ENCODE measurements at regions not wholly inside any gene's neighbourhood (a gene's known extent, or its start where the extent isn't known, plus 50 kb on each side); places are given as distances from the start of the nearest gene placed in this dataset.
"Not testable (repeated sequence)": the region's sequence is repeated elsewhere in the genome, so short reads cannot be mapped to it uniquely, and the experiment has no call there.

DNA sequence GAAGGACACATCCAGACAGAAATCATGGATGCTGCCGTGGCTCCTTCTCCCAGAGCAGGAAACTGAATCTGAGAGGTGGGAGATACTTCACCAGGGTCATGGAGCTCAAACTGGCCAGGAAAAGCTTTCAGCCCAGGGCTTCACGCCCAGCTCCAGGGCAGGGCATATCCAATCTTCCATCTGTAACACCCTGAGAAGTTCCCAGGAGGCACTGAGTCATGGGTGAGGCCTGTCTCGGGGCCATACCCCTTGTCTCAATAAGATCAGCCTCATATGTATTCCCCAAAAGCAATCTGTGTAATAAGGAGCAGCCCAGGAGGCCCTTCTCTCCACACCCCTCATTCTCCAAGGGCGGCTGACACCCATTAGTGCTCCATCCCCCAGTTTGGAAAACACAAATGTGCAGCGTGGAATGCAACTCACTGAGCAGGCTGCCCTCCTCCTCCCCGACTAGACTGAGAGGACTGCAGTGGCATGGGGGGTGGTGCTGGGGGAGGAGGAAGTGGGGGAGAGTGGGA lies 439.3 kb upstream of the SULF2 start:
- no peak overlapping the region for H3K4me3 ChIP-seq (ENCODE audit: low read length in 2 of 2)
- ATAC-seq (ENCODE audit: low FRiP score): no peak

DNA sequence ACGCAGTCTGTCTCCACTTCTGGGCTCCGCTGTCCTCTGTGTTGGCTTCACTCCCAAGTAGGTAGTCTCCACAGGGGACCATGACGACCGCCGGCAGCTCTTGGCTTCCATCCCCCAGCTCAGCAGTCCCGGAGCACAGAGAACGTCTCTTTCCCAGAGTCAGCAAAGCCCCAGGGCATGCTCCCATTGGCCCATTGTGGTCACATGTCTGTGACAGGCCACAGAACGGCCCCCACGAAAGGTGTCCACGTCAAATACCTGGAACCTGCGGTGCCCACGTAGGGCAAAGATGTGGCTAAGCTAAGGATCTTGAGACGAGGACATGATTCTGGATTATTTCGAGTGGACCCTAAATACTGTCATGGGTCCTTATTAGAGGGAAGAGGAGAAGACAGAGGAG lies 438.4 kb upstream of the SULF2 start:
- Histone ChIP-seq H3K36me3 (ENCODE audit: control insufficient read depth in 1 of 2, insufficient read depth in 2 of 2, low read length in 1 of 2) (no peaks in the 10 kb centered on the region), H3K4me3 (ENCODE audit: low read length in 2 of 2) (no peak overlapping the region), H3K9me3 (ENCODE audit: control insufficient read depth, low read length) (no peaks in the 10 kb centered on the region), H3K27ac (ENCODE audit: low read depth in 1 of 2, low read length in 2 of 2) (no peak overlapping the region), H3K27me3 (ENCODE audit: control insufficient read depth in 1 of 2, insufficient read depth in 2 of 2, low read length in 1 of 2) (no peaks in the 10 kb centered on the region), H3K4me1 (ENCODE audit: control insufficient read depth in 1 of 2, insufficient read depth in 2 of 2, low read length in 2 of 2) (no peaks in the 10 kb centered on the region)
- intact Hi-C loops (cut with DNase I): no loop called here
- WGBS, 2 donors: 71 to 77% methylated on average over 14 of the region's 14 CpGs
- ATAC-seq (ENCODE audit: low FRiP score) (no peak), DNase-seq (no peak)

More for the DNA sequence above, 439.3 kb upstream of the SULF2 start:
- Histone ChIP-seq H3K36me3 (ENCODE audit: control insufficient read depth in 1 of 2, insufficient read depth in 2 of 2, low read length in 1 of 2) (no peaks in the 10 kb centered on the region), H3K9me3 (ENCODE audit: control insufficient read depth, low read length) (no peaks in the 10 kb centered on the region), H3K27me3 (ENCODE audit: control insufficient read depth in 1 of 2, insufficient read depth in 2 of 2, low read length in 1 of 2) (no peaks in the 10 kb centered on the region), H3K4me1 (ENCODE audit: control insufficient read depth in 1 of 2, insufficient read depth in 2 of 2, low read length in 2 of 2) (no peaks in the 10 kb centered on the region), H3K27ac (ENCODE audit: low read depth in 1 of 2, low read length in 2 of 2) (no peak overlapping the region)
- no peak for DNase-seq
- WGBS, 2 donors: 72 to 76% methylated on average over 6 of the region's 6 CpGs
- intact Hi-C loops (cut with DNase I): no loop called here

DNA sequence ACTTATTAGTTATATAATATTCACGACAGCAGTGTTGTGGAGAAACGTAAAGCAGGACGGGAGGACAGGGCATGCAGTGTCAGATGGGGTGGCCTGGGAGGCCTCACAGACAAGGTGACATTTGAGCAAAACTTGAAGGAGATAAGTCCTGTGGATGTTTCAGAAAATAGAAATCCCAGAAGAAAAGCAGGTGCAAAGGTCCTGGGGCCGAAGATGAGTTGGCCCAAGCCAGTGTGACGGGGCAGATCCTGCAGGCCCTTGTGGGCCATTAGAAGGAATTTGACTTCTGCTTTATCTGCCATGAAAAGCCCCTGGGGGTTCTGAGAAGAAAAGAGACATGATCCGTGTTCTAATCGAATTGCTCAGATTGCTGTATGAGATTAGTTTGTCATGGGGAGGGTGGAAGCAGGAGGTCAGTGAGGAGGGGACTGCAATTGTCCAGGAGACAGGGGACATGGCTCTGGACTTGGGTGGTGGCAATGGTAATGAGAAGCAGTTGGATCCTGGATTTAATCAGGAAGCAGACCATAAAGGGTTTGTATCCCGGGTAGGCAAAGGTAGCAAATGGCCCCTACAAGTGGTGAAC lies 437.4 kb upstream of the SULF2 start:
- ATAC-seq (ENCODE audit: low FRiP score): no peak
- H3K36me3 ChIP-seq (ENCODE audit: control insufficient read depth in 1 of 2, insufficient read depth in 2 of 2, low read length in 1 of 2): no peaks in the 10 kb centered on the region
- H3K9me3 ChIP-seq (ENCODE audit: control insufficient read depth, low read length): no peaks in the 10 kb centered on the region
- no peaks in the 10 kb centered on the region for H3K4me1 ChIP-seq (ENCODE audit: control insufficient read depth in 1 of 2, insufficient read depth in 2 of 2, low read length in 2 of 2)
- intact Hi-C loops (cut with DNase I): no loop called here
- WGBS, 2 donors: 93 to 94% methylated on average over 8 of the region's 8 CpGs
- H3K27ac ChIP-seq (ENCODE audit: low read depth in 1 of 2, low read length in 2 of 2): no peak overlapping the region
- no peaks in the 10 kb centered on the region for H3K27me3 ChIP-seq (ENCODE audit: control insufficient read depth in 1 of 2, insufficient read depth in 2 of 2, low read length in 1 of 2)
- DNase-seq: no peak
- no peak overlapping the region for H3K4me3 ChIP-seq (ENCODE audit: low read length in 2 of 2)

DNA sequence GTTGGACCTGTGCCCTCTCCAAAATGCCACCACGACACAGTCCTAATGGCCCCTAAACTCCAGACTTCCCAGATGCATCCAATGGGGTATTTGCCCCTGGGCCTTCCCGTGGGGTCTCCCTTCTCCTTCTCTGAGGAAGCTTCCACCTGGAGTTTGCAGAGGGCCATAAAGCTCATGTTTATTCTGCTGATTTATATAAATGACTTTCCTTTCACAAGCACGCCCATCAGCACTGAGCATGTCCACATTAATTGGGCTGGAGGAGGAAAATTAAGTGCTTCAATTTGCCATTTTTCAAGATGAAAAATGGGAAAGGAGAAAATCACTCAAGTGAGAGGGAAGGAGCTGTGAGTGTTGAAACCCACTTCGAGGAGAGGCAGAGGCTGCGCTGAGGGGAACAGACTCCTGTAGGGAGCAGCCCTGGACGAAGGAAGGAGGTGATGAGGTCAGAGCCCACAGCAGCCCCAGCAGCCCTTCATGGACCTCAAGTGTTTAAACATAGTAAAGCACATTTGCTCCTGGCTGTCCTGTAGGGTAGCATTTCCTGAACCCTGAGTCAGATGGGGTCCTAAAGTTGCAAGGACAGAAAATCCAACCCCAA lies 434.9 kb upstream of the SULF2 start:
- H3K36me3 ChIP-seq (ENCODE audit: control insufficient read depth in 1 of 2, insufficient read depth in 2 of 2, low read length in 1 of 2): no peaks in the 10 kb centered on the region
- no peak overlapping the region for H3K27ac ChIP-seq (ENCODE audit: low read depth in 1 of 2, low read length in 2 of 2)
- H3K4me3 ChIP-seq (ENCODE audit: low read length in 2 of 2): no peak overlapping the region
- no peaks in the 10 kb centered on the region for H3K27me3 ChIP-seq (ENCODE audit: control insufficient read depth in 1 of 2, insufficient read depth in 2 of 2, low read length in 1 of 2)
- ATAC-seq (ENCODE audit: low FRiP score) (no peak), DNase-seq (no peak)
- WGBS, 2 donors: 78 to 79% methylated on average over 6 of the region's 6 CpGs
- no peaks in the 10 kb centered on the region for H3K9me3 ChIP-seq (ENCODE audit: control insufficient read depth, low read length)
- H3K4me1 ChIP-seq (ENCODE audit: control insufficient read depth in 1 of 2, insufficient read depth in 2 of 2, low read length in 2 of 2): no peaks in the 10 kb centered on the region
- intact Hi-C loops (cut with DNase I): no loop called here

DNA sequence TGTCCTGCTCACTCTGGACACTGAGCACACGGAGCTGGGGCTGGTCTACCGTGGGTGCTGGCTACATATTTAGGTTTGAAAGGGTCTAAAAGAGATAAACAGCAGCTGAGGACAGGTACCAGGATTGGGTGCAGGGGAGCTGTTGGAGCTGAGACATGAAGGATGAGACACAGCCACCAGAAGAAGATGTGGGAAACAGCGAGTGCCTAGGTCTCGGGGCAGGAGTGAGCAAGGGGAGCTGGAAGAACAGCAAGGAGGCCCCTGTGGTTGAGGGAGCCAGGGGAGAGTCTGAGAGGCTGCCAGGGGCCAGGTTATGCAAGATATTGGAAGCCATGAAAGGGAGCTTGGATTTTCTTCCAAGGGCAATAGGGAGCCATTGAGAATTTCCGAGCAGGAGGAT lies 434.0 kb upstream of the SULF2 start:
- Histone ChIP-seq H3K27ac (ENCODE audit: low read depth in 1 of 2, low read length in 2 of 2) (no peak overlapping the region), H3K36me3 (ENCODE audit: control insufficient read depth in 1 of 2, insufficient read depth in 2 of 2, low read length in 1 of 2) (no peaks in the 10 kb centered on the region), H3K27me3 (ENCODE audit: control insufficient read depth in 1 of 2, insufficient read depth in 2 of 2, low read length in 1 of 2) (no peaks in the 10 kb centered on the region), H3K4me3 (ENCODE audit: low read length in 2 of 2) (no peak overlapping the region), H3K4me1 (ENCODE audit: control insufficient read depth in 1 of 2, insufficient read depth in 2 of 2, low read length in 2 of 2) (no peaks in the 10 kb centered on the region), H3K9me3 (ENCODE audit: control insufficient read depth, low read length) (no peaks in the 10 kb centered on the region)
- no peak for DNase-seq
- no peak for ATAC-seq (ENCODE audit: low FRiP score)
- 86 to 89% methylated on average over 5 of the region's 5 CpGs for WGBS, 2 donors
- intact Hi-C loops (cut with DNase I): no loop called here

DNA sequence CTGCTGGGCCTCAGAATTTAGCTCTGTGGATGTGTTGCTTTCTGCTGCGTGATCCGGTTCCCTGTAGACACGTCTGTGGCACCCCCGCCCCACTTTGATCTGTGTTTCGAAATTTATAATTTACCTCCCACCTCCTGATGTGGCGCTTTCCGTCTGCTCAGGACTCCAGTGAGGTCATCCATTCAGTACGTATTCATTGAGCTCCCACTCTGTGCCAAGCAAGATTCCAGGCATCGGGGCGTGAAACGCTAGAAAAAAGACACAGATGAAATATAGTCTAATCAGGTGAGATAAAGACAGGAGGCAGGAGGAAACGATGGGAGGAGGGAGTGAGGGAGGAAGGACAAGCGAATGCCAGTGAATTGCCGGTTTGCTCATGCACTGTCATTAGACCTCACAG lies 431.9 kb upstream of the SULF2 start:
- Histone ChIP-seq H3K27me3 (ENCODE audit: control insufficient read depth in 1 of 2, insufficient read depth in 2 of 2, low read length in 1 of 2) (no peaks in the 10 kb centered on the region), H3K27ac (ENCODE audit: low read depth in 1 of 2, low read length in 2 of 2) (no peak overlapping the region), H3K36me3 (ENCODE audit: control insufficient read depth in 1 of 2, insufficient read depth in 2 of 2, low read length in 1 of 2) (no peaks in the 10 kb centered on the region), H3K9me3 (ENCODE audit: control insufficient read depth, low read length) (no peaks in the 10 kb centered on the region), H3K4me3 (ENCODE audit: low read length in 2 of 2) (no peak overlapping the region), H3K4me1 (ENCODE audit: control insufficient read depth in 1 of 2, insufficient read depth in 2 of 2, low read length in 2 of 2) (no peaks in the 10 kb centered on the region)
- DNase-seq (no peak), ATAC-seq (ENCODE audit: low FRiP score) (no peak)
- 77 to 78% methylated on average over 14 of the region's 14 CpGs for WGBS, 2 donors
- intact Hi-C loops (cut with DNase I): no loop called here

DNA sequence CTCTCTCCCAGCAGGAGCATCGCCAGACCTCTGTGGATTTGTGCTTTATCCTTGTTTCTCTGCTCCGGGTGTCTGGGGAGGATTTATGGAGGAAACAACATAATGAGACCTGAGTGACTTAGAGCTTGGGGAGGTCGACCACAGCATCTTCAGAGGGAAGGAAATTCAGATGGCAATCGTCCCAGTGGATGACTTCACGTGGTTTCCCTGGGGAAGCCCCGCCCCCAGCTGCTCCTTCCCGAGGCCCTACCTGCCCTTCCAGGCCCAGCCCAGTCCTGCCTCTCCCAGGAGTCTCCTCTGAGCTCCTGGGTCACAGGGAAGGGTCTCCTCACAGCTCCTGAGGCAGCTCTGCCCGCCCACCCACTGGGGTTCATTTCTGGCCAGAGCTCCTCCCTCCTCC lies 430.3 kb upstream of the SULF2 start:
- intact Hi-C loops (cut with DNase I): no loop called here
- Histone ChIP-seq H3K4me1 (ENCODE audit: control insufficient read depth in 1 of 2, insufficient read depth in 2 of 2, low read length in 2 of 2) (no peaks in the 10 kb centered on the region), H3K9me3 (ENCODE audit: control insufficient read depth, low read length) (no peaks in the 10 kb centered on the region), H3K27ac (ENCODE audit: low read depth in 1 of 2, low read length in 2 of 2) (no peak overlapping the region), H3K4me3 (ENCODE audit: low read length in 2 of 2) (no peak overlapping the region), H3K27me3 (ENCODE audit: control insufficient read depth in 1 of 2, insufficient read depth in 2 of 2, low read length in 1 of 2) (no peaks in the 10 kb centered on the region), H3K36me3 (ENCODE audit: control insufficient read depth in 1 of 2, insufficient read depth in 2 of 2, low read length in 1 of 2) (no peaks in the 10 kb centered on the region)
- WGBS, 2 donors: 38 to 44% methylated on average over 8 of the region's 8 CpGs
- DNase-seq (no peak), ATAC-seq (ENCODE audit: low FRiP score) (no peak)

- no peaks in the 10 kb centered on the region for H3K27me3 ChIP-seq (ENCODE audit: control insufficient read depth in 1 of 2, insufficient read depth in 2 of 2, low read length in 1 of 2)
- no peak for ATAC-seq (ENCODE audit: low FRiP score)
Observed at GRCh38 chr20:48214601-48215000, 429.3 kb upstream of the SULF2 start.

GRCh38 chr20:48213635-48214034 lies 428.4 kb upstream of the SULF2 start:
- ATAC-seq (ENCODE audit: low FRiP score); H3K27ac ChIP-seq (ENCODE audit: low read depth in 1 of 2, low read length in 2 of 2); H3K4me3 ChIP-seq (ENCODE audit: low read length in 2 of 2); H3K4me1 ChIP-seq (ENCODE audit: control insufficient read depth in 1 of 2, insufficient read depth in 2 of 2, low read length in 2 of 2); H3K36me3 ChIP-seq (ENCODE audit: control insufficient read depth in 1 of 2, insufficient read depth in 2 of 2, low read length in 1 of 2); intact Hi-C loops (cut with DNase I); H3K27me3 ChIP-seq (ENCODE audit: control insufficient read depth in 1 of 2, insufficient read depth in 2 of 2, low read length in 1 of 2); H3K9me3 ChIP-seq (ENCODE audit: control insufficient read depth, low read length); DNase-seq: not testable (repeated sequence)
- 66 to 80% methylated on average over 12 of the region's 12 CpGs for WGBS, 2 donors

More at GRCh38 chr20:48214601-48215000, 429.3 kb upstream of the SULF2 start:
- H3K4me1 ChIP-seq (ENCODE audit: control insufficient read depth in 1 of 2, insufficient read depth in 2 of 2, low read length in 2 of 2): no peaks in the 10 kb centered on the region
- no peak overlapping the region for H3K4me3 ChIP-seq (ENCODE audit: low read length in 2 of 2)
- intact Hi-C loops (cut with DNase I): no loop called here
- H3K27ac ChIP-seq (ENCODE audit: low read depth in 1 of 2, low read length in 2 of 2): no peak overlapping the region
- no peaks in the 10 kb centered on the region for H3K36me3 ChIP-seq (ENCODE audit: control insufficient read depth in 1 of 2, insufficient read depth in 2 of 2, low read length in 1 of 2)
- 55 to 77% methylated on average over 5 of the region's 5 CpGs for WGBS, 2 donors
- no peaks in the 10 kb centered on the region for H3K9me3 ChIP-seq (ENCODE audit: control insufficient read depth, low read length)
- DNase-seq: no peak

All from aorta (tissue), 5 donors.